GM18498 (cell line): ENCODE measurements at regions not wholly inside any gene's neighbourhood (a gene's known extent, or its start where the extent isn't known, plus 50 kb on each side); places are given as distances from the start of the nearest gene placed in this dataset.
"Not testable (repeated sequence)": the region's sequence is repeated elsewhere in the genome, so short reads cannot be mapped to it uniquely, and the experiment has no call there.

ENCODE experiments used
- ATAC-seq: cut with Tn5 transposase; IDR thresholded peaks from one replicate; pipeline ENCODE4 v1.9.1; 2021; ENCODE audit warnings: mild to moderate bottlenecking, moderate library complexity; ENCODE audit not compliant: unreplicated experiment

DNA sequence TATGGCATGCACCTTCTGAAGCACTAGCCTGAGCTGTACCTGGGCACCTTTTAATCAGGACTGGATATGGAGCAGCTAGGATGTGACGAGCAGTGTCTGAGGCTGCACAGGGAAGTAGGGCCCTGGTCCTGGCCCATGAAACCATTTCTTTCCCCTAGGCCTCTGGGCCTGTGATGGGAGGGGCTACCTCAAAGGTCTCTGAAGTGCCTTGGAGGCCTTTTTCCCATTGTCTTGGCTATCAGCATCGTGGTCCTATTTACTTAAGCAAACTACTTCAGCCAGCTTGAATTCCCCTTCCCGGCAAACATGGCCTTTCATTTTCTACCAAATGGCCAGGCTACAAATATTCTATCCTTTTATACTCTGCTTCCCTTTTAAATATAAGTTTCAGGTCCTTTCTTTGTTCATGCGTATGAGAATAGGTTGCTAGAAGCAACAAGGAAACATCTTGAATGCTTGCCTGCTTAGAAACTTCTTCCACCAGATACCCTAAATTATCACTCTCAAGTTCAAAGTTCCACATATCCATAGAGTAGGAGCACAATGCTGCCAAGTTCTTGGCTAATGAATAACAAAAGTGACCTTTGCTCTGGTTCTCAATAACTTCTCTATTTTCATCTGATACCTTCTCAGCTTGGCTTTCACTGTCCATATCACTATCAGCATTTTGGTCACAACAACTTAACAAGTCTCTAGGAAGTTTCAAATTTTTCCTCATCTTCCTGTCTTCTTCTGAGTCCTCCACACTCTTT is 673.1 kb downstream of the HTR1B start:
- ATAC-seq: no peak

GRCh38 chr6:76789580-76789979 is 673.7 kb downstream of the HTR1B start:
- no peak for ATAC-seq

GRCh38 chr6:76788155-76788554 is 675.1 kb downstream of the HTR1B start:
- no peak for ATAC-seq

DNA sequence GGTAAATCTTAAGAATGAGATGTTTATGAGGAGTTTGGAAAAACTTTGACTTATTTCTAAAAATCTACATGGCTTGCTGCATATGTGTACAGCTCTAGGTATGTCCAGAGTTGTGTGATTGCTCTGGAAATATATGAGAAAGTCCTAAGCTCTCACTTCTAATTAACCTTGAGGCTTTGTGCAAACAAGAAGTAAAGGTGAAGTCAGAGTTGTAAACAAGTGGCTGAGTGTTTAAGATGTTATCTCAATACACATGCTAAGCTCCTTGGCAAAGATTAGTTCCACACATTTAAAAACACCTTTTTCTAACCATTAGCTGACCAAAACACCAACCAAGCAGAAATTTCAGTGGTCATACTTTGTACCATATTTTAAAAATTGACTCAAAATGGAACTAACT is 684.2 kb downstream of the HTR1B start:
- ATAC-seq: no peak

GRCh38 chr6:76776876-76777275 is 686.4 kb downstream of the HTR1B start:
- no peak for ATAC-seq

DNA sequence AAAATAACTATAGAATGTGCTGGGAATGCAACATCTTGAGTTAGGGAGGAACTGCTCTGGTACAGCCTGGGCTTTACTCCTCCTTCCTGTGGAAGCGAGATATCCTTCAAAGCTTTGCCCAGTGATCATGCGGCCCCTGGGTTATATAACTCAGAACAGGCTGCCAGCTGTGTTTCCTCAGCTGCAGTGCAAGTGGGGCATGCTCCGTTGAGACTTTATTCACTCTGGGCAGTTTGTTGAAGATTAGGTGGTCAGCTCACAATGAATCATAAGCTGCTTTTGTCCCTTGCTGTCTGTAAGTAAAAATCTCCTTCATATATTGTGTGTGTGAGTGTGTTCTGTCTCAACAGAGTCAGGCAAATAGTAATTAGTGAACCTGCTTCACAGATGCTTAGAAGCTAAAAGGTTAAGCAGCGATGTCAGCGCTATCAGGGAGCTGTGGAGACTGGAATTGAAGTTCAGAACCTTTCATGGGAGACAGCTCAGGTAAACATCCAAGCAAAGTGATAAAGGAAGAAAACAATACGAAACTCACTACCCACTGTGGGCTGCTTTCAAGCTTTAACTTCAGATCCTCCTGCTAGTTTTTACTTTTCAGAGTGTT is 688.4 kb downstream of the HTR1B start:
- ATAC-seq: no peak

DNA sequence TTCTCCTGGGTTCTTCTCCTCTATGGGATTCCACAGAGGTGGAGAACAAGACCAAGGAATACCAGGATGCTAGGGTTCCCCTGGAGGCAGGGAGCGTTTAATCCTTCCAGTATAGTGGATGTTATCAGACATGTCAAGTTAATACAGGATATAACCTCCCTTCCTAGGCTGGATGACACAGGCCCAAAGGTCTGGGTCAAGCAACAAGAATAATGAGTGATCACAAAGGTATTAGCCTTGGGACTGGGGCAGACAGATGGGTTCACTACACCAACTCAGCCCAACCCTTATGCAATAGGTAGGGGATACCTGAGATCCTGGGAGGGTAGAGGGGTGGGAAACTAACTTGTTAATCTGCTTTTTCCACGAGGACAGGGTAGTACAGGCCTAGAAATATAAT is 690.3 kb downstream of the HTR1B start:
- ATAC-seq: no peak

DNA sequence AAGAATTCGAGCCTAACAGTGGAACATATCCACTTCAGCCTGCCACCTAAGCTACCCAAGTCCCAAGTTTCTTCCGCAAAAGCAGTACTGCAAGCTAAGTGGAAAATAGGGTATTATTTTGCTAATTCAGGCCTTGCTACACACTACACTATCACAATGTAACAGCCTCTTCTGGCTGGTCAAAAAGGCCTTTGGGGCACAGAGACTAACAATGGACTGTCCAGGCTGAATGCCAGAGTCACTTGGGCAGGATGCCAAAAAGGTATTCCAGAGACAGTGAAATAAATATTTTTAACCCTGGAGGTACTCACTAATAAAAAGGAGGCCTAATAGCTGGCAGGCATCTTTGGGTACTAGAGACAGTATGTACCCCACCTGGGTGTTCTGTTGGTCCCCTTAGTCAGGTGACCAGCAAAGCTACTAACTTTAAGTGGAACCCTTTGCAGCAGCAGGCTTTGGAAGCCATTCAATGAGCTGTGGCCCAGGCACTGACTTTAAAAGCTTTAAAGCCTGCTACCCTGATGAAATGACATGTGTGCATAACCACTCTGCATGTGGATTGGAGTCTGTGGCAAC is 692.1 kb downstream of the HTR1B start:
- no peak for ATAC-seq

DNA sequence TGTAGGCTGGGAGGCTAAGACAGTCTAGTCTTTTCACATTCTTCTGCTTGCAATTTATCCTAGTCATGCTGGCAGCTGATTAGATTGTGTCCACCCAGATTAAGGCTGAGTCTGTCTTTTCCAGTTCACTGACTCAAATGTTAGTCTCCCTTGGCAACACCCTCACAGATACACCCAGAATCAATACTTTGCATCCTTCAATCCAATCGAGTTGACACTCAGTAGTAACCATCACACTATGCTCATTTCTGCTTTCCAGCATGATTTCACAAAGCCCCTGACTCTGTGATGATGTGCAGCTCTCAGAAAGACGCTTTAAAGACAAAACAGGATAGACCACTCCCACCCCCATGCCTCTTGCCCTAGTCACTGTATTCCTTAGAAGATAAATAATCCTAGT is 693.0 kb downstream of the HTR1B start:
- no peak for ATAC-seq

- ATAC-seq: no peak
Measured at GRCh38 chr6:76768556-76768955, 694.7 kb downstream of the HTR1B start.

DNA sequence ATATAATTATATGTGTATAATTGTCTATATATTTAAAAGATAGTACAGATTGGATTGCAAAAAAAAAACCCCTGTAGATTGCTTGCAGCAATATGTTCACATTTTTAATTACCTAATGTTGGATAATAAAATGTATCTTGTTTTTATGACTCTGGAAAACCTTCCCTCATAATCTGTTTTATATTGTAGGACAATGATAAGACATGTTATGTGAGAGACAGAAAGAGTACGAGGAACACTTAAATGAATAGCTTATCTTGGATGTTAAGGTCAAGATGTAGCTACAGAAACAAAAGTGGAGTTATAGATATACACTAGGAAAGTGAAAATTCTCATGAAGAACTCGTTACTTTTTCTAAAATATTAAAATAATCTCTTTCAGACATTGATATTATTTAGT is 691.6 kb upstream of the IMPG1 start:
- no peak for ATAC-seq

DNA sequence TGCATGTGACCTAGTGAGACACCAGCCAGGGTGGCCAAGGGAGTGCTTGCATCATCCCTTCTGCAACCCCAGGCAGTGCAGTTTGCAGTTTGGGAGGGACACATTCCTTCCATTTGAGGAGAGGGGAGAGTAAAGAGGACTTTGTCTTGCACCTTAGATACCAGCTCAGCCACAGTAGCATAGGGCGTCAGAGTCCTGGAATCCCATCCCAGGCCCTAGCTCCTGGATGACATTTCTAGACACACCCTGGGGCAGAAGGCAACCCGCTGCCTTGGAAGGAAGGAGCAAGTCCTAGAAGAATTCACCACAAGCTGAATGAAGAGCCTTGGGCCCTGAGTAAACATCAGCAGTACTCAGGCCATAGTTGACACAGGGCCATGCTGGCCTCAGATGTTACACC is 680.4 kb upstream of the IMPG1 start:
- ATAC-seq: no peak

GRCh38 chr6:76745388-76745787 is 672.9 kb upstream of the IMPG1 start:
- not testable (repeated sequence) for ATAC-seq

DNA sequence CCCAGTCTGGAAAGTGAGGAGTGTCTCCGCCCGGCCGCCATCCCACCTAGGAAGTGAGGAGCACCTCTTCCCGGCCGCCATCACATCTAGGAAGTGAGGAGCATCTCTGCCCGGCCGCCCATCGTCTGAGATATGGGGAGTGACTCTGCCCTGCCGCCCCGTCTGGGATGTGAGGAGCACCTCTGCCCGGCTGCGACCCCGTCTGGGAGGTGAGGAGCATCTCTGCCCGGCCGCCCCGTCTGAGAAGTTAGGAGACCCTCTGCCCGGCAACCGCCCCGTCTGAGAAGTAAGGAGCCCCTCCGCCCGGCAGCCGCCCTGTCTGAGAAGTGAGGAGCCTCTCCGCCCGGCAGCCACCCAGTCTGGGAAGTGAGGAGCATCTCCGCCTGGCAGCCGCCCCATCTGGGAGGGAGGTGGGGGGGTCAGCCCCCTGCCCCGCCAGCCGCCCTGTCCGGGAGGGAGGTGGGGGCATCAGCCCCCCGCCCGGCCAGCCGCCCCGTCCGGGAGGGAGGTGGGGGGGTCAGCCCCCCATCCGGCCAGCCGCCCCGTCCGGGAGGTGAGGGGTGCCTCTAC is 671.8 kb upstream of the IMPG1 start:
- not testable (repeated sequence) for ATAC-seq

- ATAC-seq: no peak
Measured at GRCh38 chr6:76742919-76743318, 670.5 kb upstream of the IMPG1 start.

DNA sequence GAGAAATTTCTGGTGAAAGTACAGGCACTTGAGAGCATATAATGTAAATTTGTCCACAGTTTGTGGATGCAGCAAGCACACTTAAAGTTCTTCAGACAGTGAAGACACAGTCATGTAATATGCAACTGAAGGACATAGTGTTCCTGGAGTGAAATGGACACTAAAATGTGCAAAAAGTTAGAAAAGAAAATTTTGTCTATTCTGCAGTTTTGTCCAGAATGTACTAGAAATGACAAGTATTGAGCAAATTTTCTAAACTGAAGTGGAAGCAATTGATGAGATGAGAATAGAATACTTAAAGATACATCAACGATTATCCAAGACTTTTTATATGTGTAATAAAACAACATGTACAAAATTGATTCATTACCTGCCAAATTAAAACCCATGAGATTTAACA is 647.0 kb upstream of the IMPG1 start:
- ATAC-seq: no peak

DNA sequence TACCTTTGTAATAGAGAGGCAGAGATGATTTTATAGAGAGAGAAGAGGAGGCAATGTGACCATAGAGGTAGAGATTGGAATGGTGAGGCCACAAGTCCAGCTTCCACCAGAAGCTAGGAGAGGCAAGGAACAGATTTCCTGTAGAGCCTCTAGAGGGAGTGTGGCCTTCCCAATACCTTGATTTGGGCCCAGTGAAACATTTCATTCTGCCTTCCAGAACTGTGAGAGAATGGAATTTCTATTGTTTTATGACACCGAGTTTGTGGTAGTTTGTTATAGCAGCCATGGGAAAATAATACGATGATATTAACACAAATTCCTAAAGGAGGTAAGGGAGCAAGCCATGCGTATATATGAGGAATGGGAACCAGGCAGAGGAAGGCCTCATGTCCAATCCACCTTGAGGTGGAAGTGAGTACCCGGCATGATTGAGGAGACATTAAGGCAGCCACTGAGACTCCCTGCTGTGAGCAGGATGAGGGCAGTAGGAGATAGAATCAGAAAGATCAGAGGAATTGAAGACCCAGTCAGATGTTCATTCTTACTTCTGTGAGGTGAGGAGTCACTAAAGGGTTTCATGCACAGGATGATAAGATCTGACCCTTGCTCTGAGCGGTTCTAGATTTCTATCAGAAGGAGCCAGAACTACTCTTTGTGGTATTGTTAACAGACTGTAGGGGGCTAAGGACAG is 636.3 kb upstream of the IMPG1 start:
- no peak for ATAC-seq

DNA sequence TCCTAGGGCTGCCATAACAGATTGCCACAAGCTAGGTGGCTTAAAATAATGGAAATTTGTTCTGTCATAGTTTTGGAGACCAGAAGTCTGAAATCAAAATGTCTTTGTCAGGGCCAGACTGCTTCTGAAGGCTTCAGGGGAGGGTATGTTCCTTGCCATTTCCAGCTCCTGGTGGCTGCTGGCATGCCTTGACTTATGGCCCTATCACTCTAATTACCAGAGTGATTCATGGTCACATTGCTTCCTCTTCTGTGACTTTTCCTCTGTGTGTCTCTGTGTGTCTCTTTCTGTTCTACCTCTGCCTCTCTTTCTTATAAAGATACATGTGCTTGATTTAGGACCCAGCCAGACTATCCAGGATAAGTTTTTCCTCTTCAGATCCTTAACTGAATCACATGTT is 635.2 kb upstream of the IMPG1 start:
- ATAC-seq: no peak

- no peak for ATAC-seq
Measured at GRCh38 chr6:76706631-76707030, 634.2 kb upstream of the IMPG1 start.

- ATAC-seq: no peak
Measured at GRCh38 chr6:76706086-76706485, 633.6 kb upstream of the IMPG1 start.

DNA sequence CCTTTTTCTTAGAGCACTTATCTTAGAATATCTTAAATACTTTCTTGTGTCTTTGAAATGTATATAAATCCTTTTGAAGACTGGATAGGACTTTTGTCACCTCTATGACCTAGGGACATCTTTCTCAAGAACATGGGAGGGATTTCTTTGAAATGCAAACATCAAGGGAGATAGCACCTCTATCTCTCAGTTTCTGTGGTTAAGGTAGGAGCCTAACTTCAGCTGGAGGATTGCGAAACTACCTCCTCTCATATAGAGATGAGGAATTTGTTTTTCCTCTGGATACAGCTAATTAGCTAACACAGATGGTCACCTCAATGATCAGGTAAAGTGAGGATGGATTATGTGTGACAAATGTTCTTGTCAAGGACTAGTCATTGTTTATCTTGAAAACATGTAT is 631.3 kb upstream of the IMPG1 start:
- ATAC-seq: no peak

DNA sequence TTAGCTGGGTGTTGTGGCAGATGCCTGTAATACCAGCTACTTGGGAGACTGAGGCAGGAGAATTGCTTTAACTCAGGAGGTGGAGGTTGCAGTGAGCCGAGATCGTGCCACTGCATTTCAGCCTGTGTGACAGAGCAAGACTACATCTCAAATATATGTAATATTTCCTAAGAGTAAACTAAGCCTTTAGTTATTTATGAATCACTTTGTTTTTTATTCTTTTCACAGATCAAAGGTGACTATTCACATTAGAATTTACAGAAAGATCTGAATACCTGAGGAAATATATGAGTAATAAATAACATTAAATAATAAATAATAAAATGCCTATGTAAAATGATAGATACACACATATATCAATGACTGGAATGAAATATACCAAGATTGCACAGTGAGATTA is 630.8 kb upstream of the IMPG1 start:
- ATAC-seq: no peak
